ENCODE measurements at regions not wholly inside any gene's neighbourhood (a gene's known extent, or its start where the extent isn't known, plus 50 kb on each side); places are given as distances from the start of the nearest gene placed in this dataset.

DNA sequence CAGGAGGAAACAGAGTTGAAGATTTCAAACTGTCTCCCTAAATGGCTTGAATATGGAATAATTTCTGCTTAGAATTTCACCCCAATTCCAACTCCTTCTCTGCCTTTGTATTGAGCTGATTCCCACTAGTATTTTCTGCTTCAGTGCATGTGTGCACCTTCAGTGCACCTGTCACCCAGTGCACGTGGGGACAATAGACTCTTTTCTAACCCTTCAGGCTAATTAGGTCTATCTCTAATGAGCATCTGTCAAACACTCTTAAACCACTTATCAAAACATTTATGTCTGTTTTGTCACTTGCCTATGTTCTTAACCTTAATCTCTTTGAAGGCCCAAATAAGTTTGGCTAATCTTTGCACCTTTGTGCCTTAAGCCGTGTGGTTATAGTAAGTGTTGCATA, 232.0 kb upstream of the NETO1 start:
- DNase-seq, result no peak
- Histone ChIP-seq H3K27me3 (no peaks in the 10 kb centered on the region), H3K4me1 (no peaks in the 10 kb centered on the region), H3K36me3 (no peaks in the 10 kb centered on the region), H3K27ac (no peak overlapping the region), H3K4me3 (no peak overlapping the region), H3K9me3 (no peaks in the 10 kb centered on the region)
- intact Hi-C loops (cut with DNase I; ENCODE audit: low total_unique reads), result no loop called here
- TF ChIP-seq, protein P1, sequence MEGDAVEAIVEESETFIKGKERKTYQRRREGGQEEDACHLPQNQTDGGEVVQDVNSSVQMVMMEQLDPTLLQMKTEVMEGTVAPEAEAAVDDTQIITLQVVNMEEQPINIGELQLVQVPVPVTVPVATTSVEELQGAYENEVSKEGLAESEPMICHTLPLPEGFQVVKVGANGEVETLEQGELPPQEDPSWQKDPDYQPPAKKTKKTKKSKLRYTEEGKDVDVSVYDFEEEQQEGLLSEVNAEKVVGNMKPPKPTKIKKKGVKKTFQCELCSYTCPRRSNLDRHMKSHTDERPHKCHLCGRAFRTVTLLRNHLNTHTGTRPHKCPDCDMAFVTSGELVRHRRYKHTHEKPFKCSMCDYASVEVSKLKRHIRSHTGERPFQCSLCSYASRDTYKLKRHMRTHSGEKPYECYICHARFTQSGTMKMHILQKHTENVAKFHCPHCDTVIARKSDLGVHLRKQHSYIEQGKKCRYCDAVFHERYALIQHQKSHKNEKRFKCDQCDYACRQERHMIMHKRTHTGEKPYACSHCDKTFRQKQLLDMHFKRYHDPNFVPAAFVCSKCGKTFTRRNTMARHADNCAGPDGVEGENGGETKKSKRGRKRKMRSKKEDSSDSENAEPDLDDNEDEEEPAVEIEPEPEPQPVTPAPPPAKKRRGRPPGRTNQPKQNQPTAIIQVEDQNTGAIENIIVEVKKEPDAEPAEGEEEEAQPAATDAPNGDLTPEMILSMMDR (IDR thresholded peaks at IDR 0.05), result no peak
- TF ChIP-seq POLR2A (IDR thresholded peaks at IDR 0.05), result no peak

DNA sequence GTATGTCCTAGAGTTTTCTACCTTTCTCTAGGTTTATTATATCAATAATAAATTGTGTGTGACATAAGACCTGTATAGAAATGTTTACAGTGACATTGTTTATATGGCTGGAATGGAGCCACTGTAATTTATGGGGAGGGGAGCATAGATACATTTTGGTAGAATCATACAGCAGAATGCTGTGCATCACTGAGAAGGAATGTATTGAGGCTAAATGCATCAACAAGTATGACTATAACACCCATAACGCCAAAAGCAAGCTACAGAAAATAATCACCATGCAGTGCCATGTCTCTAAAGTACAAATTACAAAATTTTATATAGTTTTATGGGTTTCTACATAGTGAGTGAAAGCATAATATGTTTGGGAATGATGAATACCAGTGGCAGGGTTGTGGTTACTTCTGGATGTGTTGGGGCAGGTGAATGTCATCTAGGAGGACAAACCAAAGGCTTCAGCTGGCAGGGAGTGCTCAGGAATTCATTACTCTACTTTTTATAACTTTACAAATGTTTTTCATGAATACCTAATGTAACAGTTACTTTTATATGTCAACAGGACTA, 226.0 kb upstream of the NETO1 start:
- TF ChIP-seq, protein P1 (IDR thresholded peaks at IDR 0.05), result no peak
- no peak for TF ChIP-seq POLR2A (IDR thresholded peaks at IDR 0.05)
- H3K4me1 ChIP-seq, result no peaks in the 10 kb centered on the region
- H3K36me3 ChIP-seq, result no peaks in the 10 kb centered on the region
- no peak overlapping the region for H3K27ac ChIP-seq
- no peaks in the 10 kb centered on the region for H3K9me3 ChIP-seq
- H3K4me3 ChIP-seq, result no peak overlapping the region
- no peaks in the 10 kb centered on the region for H3K27me3 ChIP-seq
- intact Hi-C loops (cut with DNase I; ENCODE audit: low total_unique reads), result no loop called here
- DNase-seq, result no peak

DNA sequence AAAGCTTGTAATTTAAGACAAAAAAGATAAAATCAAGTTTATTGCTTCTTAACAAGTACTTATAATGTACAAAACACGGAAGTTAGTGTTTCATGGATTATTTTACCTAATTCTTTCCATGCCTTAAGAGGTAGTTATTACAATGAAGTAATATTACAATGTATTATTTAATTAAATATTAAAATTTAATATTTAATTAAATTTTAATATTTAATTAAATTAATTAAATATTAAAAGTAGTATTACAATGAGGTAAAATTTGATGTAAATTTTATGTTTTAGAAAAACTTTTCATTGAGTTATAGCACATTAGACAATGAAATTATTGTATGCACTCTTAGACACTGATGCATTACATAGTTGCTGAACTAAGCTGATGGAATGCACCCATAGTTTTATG, 220.7 kb upstream of the NETO1 start:
- no peaks in the 10 kb centered on the region for H3K27me3 ChIP-seq
- no peak for DNase-seq
- no peaks in the 10 kb centered on the region for H3K9me3 ChIP-seq
- H3K27ac ChIP-seq, result no peak overlapping the region
- intact Hi-C loops (cut with DNase I; ENCODE audit: low total_unique reads), result no loop called here
- no peak overlapping the region for H3K4me3 ChIP-seq
- no peaks in the 10 kb centered on the region for H3K4me1 ChIP-seq
- H3K36me3 ChIP-seq, result no peaks in the 10 kb centered on the region
- TF ChIP-seq, protein P1 (IDR thresholded peaks at IDR 0.05), result no peak
- TF ChIP-seq POLR2A (IDR thresholded peaks at IDR 0.05), result no peak

DNA sequence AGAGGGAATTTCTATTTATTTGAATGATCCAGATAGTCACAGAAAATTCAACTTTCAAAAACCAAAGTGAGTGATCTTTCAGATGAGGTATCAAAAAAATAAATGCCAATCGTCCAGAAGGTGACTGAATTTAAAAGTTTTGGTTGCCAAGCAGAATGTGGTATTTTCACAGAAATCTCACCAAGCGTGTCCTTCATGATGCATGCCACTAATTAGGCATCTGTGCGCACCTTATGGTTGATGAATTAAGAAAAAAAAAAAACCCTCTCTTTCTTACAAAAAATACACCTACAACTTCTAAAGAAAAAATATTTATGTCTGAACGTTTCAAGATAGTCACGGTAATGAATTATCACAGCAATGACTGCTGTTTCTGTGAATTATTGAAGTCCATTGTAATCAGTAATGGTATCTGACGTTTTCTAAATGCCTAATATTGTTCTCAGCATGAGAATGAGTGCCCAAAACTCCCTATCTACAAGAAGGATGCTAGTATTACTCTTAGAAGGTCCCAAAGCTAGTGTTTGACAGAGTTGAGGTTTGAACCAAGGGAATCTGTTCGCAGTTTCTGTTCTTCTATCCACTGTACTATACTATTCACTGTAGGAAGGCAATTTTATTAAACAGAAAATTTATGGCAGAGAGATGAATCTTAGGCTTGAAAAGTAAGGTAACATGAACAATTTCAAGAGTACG, 219.6 kb upstream of the NETO1 start:
- Histone ChIP-seq H3K9me3 (no peaks in the 10 kb centered on the region), H3K27ac (no peak overlapping the region), H3K36me3 (no peaks in the 10 kb centered on the region), H3K4me1 (no peaks in the 10 kb centered on the region), H3K4me3 (no peak overlapping the region), H3K27me3 (no peaks in the 10 kb centered on the region)
- intact Hi-C loops (cut with DNase I; ENCODE audit: low total_unique reads), result no loop called here
- no peak for DNase-seq
- TF ChIP-seq, protein P1 (IDR thresholded peaks at IDR 0.05), result no peak
- TF ChIP-seq POLR2A (IDR thresholded peaks at IDR 0.05), result no peak

DNA sequence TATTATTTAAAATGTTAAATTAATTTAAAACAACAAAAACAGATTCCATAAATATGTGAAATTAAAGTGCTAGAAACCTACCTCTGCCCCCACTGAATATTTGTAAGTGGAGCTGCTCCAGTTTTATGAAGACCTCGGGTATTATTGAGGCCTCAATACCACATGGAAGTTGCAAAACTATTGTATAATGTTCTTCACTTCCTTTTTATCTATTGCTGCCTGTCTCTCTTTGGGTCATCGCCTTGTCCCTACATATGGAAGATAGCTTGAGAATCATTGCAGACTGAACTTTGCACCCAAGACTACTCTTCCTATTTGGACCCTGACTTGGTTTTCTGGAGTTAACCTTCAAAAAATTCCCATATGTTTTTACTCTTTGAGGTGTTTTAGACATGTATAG, 212.1 kb upstream of the NETO1 start:
- no peaks in the 10 kb centered on the region for H3K27me3 ChIP-seq
- H3K4me1 ChIP-seq, result no peaks in the 10 kb centered on the region
- no peaks in the 10 kb centered on the region for H3K9me3 ChIP-seq
- H3K4me3 ChIP-seq, result no peak overlapping the region
- intact Hi-C loops (cut with DNase I; ENCODE audit: low total_unique reads), result no loop called here
- no peak for DNase-seq
- no peak overlapping the region for H3K27ac ChIP-seq
- H3K36me3 ChIP-seq, result no peaks in the 10 kb centered on the region
- TF ChIP-seq, protein P1 (IDR thresholded peaks at IDR 0.05), result no peak
- TF ChIP-seq POLR2A (IDR thresholded peaks at IDR 0.05), result no peak
